NCI-H524 (cell line): ENCODE measurements at regions not wholly inside any gene's neighbourhood (a gene's known extent, or its start where the extent isn't known, plus 50 kb on each side); places are given as distances from the start of the nearest gene placed in this dataset.

Experiments used
- DNase-seq, 2 experiments: peaks; one replicate each; lab custom pipeline; 2025; lab: John Stamatoyannopoulos, UW

DNA sequence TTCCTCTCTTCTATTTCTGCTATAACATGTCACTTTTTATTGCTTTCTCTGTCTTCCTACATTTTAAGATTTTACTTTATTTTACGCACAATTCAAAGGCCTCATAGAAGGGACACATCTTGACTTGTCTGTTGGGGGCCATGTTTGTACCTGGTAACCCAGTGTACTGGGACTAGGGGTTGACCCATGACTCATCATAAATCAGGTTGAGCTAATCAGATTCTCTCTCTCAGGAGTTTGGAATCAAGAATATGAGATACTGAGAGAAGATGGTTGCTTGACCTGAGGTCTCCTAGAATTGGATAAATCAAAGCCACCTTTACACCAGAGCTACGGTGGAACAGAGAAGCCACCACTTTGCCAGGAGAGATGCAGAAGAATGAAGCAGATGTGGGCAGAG is 153.0 kb downstream of the UXS1 start:
- no peak for DNase-seq

DNA sequence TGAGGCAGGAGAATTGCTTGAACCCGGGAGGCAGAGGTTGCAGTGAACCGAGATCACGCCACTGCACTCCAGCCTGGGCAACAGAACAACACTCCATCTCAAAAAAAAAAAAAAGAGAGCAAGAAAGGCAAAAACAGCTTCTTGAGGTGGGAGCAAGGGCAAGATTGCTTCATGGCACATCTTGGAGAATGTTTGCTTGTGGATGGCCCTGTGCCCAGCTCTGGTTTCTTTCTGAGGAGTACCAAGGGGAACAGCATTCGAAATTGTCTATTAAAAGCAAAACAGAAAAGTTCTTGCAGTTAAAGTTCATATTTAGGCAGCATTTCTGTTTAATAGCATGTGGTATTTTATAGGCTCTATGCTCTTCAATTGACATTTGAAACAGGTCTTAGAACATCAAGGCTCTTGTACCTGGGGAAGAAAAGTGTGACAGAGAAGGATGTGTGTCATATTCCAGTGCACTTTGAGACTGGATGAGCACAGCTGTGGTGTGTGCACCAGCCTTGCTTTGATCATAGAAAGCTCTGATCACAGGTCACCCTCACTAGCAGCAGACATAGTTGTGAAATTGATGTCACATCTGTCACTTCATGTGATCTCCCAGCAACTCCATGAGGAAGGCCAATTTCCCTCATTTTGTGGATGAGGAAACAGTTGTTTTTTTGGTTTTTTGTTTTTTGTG is 154.3 kb downstream of the UXS1 start:
- peak in 1 of 2 experiments; percentile 11 for DNase-seq

DNA sequence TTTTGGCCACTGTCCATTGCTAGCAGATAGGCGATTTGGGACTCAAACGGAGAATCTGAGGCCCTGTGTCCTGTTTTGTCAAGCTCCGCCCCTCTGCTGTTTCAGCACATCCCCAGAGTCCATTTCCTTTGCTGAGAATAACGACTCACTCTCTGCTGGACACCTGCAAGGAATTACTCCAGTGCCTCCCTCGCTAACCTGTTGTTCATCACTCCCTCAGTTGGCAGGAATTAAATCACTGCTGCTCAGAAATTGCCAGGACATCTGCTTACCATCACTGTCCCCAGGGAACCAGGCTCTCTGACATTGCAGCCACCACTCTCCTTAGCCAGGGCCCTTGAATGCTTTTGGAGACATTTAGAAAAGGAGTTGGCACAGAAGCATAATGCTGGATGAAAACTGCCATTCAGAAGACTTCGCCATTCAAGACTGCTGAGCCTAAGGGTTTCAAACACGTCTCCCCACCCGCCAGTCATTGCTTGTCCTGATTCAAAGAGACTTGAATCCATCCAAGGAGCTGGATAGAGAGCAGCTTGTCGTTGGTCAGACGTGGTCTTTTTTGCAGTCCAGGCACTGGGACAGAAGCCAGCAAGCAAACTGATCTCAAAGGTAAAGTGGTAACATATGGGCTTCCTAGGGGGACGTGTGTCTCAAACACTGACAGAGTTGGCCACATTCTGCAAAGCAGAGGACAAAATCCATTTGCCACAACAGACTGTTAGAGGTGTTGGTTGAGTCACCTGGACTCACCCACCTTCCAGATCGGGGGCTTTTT is 155.3 kb downstream of the UXS1 start:
- DNase-seq: peak; percentile 81 to 89

DNA sequence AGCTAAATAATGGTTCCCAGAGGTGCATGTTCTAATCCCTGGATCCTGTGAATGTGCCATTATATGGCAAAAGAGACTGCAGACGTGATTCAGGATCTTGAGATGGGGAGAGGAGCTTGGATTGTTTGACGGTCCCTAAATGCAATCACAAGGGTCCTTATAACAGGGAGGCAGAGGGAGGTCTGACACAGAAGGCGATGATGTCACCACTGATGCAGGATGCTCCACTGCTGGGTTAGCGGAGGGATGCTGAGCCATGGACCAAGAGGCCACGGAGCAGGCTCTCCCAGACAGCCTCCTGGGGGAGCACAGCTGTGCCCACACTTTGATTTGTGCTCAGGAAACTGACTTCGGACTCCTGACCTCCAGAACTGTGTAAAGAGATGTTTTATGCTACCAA is 156.2 kb downstream of the UXS1 start:
- DNase-seq: no peak

DNA sequence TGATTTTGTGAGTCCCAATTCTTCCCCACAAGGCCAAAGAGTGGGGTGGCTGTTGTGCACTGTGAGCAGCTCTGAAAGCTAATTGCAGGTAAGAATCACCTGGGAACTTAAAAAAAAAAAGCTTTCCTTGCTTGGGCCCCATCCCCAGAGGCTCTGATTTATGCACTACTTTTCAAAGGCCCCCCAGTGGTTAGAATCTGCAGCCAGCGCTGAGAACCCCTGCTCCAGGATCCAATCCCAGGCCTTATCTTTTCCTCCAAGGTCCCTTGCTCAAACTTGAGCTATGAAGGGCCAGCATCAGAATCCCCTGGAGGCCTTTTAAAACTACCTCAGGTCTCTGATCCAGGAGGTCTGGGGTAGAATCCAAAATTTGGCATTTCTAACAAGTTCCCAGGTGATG is 156.8 kb downstream of the UXS1 start:
- no peak for DNase-seq

DNA sequence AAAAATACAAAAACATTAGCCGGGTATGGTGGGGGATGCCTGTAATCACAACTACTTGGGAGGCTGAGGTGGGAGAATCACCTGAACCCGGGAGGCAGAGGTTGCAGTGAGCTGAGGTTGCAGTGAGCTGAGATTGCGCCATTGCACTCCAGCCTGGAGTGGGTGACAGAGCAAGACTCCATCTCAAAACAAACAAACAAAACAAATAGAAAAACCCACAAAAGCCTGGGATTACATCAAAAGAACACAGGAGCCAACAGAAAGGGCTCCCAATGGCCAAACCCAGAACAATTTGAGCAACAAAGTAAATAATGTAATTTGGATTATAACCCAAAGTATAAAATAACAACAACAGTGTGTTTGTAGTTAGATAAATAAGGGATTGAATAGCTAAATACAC is 159.8 kb downstream of the UXS1 start:
- no peak for DNase-seq

DNA sequence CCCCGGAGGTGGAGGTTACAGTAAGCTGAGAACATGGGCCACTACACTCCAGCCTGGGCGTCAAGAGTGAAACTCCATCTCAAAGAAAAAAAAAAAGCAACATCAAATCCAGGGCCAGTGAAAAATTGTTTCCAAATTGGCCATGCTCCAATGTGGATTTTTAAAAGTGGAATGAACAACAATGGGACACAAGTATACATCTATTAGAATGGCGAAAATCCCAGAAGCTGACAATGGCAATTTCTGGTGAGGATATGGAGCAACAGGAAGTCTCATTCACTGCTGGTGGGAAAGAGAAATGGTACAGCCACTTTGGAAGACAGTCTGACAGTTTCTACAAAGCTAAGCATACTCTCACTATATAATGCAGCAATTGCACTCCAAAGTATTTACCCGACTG is 161.4 kb downstream of the UXS1 start:
- DNase-seq: no peak

DNA sequence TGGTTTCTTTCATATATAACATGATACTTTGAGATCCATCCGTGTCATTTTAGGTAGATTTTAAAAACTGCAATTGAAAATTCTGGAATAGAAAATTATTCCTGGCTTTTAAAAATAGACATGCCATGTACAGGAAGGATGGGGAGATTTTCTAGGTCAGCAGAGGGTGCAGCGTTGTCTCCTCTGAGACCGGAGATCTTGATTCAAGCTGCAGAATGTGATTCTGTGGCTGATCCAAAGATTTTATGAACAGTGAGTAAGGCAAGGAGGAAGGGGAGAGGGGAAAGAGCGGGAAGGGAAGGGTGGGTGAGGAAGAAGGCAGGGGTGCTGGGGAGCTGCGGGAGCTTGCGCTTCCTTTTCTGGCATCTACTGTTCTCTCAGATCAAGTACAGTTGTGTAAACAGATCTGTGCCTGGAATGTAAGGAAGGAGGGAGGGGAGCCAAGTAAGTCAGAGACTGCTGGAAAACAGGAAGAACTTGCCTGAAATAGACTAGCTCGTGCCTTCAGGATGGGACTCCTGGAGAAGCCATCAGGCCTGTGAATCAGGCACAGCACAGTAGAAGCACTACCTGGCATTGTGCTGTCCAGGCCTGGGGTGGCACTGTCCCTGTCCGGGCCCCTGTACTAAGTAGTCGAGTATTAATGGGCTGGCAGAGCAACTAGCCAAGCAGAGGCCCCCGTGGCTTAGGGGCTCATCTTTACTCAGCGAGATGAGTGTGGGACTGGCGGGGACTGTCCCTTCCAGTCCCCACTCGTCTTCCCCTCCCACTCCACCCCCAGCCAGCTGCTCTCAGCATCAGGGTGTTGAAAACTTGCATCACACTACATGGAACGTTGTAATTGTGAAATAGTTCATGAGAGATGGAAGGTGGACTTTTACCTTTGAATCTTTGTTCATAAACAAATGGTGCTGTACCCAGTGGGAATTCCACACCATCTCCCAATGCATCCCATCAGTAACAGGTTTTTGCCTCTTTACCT is 163.5 kb downstream of the UXS1 start:
- no peak for DNase-seq

DNA sequence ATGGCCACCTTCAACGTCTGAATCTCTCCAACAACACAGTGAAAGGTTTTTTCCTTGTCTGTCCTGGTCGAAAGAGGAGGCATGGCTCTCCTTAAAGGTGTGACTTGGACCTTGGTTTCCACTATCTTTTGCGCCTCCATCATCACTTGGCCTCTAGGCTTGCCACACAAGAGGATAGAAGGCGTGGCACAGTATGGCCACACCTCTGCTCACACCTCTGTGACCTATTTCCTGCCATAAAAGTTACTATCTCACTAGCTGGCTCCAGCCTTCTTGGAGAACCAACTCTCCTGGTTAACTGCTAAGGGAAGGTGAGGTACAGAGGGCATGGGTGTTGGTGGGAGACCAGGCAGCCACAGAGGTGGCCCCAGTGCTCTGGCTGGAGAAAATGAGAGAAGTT is 165.9 kb downstream of the UXS1 start:
- DNase-seq: no peak

DNA sequence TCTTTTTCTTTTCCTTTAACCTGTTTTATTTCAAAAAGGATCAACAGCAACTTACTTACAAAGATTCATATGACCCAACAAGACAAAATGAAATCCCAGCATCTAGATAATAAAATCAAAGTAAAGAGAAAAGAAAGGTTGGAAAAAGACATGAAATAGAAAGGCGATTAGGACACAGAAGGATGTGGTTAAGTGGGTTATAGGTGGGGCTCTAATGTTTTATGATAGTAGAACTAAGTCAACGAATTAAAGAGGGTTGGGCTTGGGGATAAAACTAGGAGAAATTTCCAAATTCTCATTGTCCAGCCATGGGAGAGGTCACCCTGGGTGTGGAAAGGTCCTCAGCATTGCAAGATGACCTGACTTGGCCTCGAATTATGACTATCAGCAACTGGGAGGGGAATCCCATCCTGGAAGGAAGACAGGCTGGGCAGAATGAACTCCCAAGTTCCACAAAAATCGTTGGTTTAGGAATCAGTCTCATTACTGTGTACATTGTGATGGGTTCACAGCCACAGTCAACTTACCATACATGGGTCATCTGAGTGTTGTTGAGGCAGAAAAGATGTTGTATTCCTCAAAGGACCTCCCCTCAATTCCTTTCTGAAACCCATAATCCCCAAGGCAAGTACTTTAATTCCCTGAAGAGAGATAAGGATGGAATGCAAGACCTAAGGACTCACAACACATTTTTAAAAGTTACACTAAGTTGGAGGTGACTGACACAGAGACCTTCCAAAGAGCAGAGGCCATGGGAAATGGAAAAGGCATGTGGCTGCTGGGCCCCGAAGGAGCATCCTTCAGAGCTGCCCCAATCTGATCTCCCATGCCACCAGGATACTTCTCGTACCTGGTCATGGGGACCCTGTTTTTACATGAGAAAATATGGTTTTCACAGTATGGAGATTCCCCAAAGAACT is 167.6 kb downstream of the UXS1 start:
- no peak for DNase-seq

DNA sequence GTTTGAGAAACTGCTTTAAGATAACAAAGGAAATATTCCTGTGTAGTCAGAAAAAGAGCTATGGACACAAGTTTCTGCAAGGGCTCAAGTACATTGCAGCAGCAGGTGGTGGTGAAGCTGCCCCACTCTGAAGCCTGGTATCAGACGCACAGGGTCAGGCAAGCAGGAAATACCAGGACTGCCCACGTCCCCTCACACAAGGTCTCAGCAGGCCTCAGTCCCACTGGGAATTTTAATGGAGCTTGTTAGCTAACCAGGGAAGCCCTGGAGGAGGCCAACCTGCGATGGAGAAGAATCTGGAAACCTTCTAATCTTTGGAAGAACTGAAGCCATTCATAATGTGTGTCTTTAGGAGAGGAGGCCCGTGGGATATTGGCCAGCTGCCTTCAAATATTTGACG is 168.3 kb downstream of the UXS1 start:
- no peak for DNase-seq

DNA sequence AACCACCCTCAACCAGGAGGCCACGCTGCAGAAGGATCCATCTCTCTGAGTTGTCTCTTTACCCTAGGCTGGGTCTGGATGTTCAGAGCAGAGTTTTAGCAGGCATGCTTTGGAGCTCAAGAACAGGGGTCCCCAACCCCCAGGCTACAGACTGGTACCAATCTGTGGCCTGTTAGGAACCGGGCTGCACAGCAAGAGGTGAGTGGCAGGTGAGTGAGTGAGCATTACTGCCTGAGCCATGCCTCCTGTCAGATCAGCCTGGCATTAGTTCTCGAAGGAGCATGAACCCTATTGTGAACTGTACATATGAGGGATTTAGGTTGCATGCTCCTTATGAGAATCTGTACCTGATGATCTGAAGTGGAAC is 172.5 kb downstream of the UXS1 start:
- no peak for DNase-seq

DNA sequence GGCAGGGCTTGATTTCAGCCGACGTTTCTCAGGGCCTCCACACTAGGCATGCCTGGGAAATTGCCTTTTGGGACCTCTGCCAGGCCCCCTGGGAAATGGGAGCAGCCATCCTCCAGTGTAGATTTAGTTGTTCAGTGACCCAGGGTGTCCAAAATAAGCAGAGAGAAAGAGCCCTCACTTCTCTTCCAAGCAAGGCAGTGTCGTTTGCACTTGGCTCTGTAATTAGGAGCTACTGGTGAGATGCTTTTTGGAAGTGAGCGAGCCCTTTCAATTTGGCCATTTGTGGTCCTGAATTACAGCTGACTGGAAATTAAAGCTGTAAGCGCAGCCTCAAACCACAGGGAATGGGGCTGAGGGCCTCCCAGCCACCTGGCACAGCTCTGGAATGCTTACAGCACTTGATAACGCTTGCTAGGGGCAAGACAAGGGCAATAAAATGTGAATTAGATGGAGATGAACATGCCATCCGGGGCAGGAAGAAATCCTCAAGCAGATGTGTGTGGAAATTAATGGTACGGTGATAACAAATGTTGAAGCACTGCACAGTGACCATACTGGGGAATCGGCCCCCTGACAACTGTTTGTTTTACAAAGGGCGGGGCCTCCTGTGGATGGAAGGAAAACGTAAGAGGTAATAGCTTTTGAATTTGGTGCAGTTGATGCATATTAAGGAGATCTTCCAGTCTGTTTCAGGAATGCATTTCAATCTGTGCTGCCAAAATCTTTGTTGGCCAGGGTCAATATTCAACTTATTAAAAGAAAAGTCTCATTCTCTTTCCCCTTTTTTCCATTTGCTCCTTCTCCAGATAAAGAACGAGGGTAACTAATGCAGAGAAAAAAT is 173.1 kb downstream of the UXS1 start:
- DNase-seq: peak; percentile 34 to 81

DNA sequence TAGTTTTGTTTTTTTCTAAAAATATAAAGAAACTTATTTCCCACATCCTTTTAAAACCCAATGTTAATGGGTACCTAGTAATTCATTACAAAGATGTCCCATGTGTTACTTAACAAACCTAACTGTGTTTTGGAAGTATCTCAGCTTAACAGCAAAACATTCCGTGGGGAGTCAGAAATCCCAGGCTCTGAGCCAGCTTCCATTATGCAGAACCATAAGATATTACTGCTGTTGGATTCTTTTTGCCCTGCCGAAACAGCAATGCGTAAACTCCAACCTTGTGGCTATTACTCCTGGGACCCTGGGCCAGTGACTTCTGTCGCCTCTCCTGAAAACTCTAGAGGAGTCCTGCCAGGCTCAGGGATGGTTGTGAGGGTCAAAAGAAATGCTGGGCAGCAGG is 174.1 kb downstream of the UXS1 start:
- DNase-seq: no peak

DNA sequence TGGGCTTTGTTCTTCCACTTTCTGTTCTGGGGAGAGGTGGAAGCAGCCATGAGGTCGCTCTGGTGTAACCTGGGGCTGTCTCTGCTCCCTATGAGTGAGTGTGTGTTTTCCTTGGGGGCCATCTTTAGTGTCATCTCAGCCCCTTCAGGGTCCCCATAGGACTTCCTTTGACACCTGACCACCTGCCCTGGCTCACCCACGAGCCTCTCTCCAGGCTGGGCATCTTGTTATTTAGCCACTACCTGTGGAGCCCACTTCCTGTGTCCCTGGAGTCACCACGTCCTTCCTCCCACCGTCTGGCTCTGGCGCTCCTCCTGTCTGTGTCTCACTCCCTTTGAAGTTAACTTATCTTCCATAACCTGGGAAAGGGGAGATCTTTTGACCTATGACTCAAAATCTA is 176.0 kb downstream of the UXS1 start:
- no peak for DNase-seq

DNA sequence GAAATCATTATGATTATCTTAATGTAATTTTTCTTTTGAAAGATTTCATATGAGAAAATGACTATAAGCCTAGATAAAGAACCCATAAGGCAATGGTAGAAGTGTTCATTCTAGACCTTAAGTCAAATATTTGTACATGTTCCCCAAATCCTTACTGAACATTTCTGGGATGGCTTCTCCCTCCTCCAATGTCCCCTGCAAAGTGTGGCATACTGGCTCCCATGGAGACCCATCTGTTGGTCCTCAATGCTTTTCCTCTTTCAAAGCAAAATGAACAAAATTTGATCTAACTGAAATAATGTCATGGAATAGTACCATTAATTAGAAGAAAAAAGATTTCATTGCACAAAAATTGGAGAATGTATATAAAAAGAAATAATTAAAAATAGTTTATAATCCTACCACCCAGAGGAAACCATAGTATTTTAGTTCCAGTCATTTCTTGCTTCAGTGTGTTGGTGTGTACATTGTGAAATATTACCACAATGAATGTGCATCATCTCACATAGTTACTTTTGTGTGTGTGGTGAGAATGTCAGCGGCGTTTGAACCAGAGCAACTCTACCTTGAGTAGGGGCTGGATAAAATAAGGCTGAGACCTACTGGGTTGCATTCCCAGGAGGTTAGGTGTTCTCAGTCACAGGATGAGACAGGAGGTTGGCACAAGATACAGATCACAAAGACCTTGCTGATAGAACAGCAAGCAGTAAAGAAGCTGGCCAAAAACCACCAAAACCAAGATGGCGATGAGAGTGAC is 181.3 kb downstream of the UXS1 start:
- no peak for DNase-seq

DNA sequence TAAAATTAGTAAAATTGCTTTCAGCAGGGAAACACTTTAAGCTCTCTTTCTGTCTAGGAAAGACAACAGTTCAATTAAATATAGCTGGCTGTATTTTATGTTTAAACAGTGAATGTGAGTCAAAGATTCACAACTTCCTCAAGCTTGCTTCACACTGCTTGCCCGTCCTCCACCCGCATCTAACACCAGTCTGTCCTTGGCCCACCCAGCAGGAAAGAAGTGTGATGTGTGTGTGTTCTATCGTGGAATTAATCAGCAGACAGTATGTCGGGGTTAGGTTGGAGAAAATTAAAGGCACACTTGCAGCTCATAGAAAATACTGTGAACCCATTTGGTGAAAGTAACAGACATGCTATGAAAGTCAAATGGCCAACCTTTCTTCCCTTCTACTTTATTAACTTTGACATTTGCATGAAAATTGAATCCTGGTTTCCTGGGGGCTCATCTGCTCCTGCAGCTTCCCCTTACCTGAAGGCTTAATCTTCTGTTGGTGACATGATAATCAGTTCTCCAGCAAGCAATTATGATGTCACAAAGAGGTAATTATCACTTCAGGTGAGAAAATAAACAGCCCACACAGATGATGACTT is 182.0 kb downstream of the UXS1 start:
- no peak for DNase-seq

DNA sequence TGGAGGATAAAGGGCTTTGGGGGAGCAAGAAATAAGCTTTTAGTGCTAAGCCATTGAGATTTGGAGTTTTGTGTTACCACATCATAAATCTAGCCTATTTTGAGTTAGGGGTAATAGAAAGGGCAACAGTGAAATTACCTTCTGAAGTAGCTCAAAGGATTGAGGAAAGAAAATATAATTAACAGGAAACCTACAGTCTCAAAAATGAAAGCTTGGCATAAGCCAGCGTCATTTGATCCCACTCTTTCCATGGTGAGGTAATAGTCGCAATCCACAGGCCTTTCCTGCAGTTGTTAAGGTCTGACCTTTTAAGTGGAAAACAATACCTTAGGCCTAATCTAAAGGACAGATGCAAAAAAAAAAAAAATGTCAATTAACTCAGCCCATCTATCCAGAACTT is 182.7 kb downstream of the UXS1 start:
- peak; percentile 4 to 55 for DNase-seq

DNA sequence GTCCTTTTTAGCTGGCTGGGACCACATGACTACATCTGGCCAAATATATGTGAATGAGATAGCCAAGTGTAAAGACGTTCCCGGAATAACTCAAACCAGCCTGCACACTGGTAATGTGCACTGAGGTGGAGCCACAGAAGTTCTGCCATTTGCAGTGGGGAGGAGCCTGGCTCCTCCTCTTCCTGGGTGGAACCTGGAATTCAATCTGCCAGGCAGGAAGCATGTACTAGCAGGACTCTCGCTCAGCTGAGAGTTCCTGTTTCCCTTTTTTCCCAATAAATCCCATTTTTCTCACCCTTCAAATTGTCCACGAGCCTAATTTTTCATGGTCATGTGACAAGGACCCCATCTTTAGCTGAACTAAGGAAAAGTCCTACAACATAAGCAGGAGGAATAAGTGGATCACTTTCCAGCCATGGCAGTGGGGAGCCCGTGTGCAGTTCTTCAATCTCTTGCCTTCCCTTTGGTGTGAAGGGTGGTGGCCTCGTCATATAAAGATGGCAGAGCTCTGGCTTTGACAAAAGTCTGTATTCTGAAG is 183.2 kb downstream of the UXS1 start:
- DNase-seq: no peak
